ENCODE measurements at regions not wholly inside any gene's neighbourhood (a gene's known extent, or its start where the extent isn't known, plus 50 kb on each side); places are given as distances from the start of the nearest gene placed in this dataset.

- no peak for TF ChIP-seq RAD21 (IDR thresholded peaks at IDR 0.05)
- no peak for TF ChIP-seq CTCF (IDR thresholded peaks at IDR 0.05; ENCODE audit: low read depth, low read length, missing input control)
- TF ChIP-seq ZBTB33 (IDR thresholded peaks at IDR 0.05) = no peak
These were observed 1512.0 kb upstream of the GOT2 start for GRCh38 chr16:60246086-60246485.

All from liver (tissue), 3 donors.